Skeletal muscle satellite cell (primary cell): ENCODE measurements at regions not wholly inside any gene's neighbourhood (a gene's known extent, or its start where the extent isn't known, plus 50 kb on each side); places are given as distances from the start of the nearest gene placed in this dataset.

Experiments
- H3K27me3 ChIP-seq: 2 replicates; pipeline ENCODE4 v1.7.0; 2013; ENCODE audit warnings: low read length; ENCODE audit not compliant: control insufficient read depth, insufficient read depth
- H3K36me3 ChIP-seq: 2 replicates; pipeline ENCODE4 v1.7.0; 2013; ENCODE audit warnings: mild to moderate bottlenecking, control low read depth, low read length; ENCODE audit not compliant: insufficient read depth
- H3K4me1 ChIP-seq: 2 replicates; pipeline ENCODE4 v1.7.0; 2013; ENCODE audit warnings: low read length; ENCODE audit not compliant: control insufficient read depth, insufficient read depth
- H3K4me2 ChIP-seq: 2 replicates; pipeline ENCODE4 v1.7.0; 2013; ENCODE audit warnings: mild to moderate bottlenecking, low read length
- H3K4me3 ChIP-seq: 2 replicates; pipeline ENCODE4 v1.7.0; 2013; ENCODE audit warnings: low read length
- H3K9ac ChIP-seq: 2 replicates; pipeline ENCODE4 v1.7.0; 2013; ENCODE audit warnings: mild to moderate bottlenecking, low read depth, low read length, moderate library complexity
- H3K9me3 ChIP-seq: replicated peaks from 2 replicates; pipeline ENCODE4 v1.7.0; 2013; ENCODE audit warnings: mild to moderate bottlenecking, control low read depth, low read length

DNA sequence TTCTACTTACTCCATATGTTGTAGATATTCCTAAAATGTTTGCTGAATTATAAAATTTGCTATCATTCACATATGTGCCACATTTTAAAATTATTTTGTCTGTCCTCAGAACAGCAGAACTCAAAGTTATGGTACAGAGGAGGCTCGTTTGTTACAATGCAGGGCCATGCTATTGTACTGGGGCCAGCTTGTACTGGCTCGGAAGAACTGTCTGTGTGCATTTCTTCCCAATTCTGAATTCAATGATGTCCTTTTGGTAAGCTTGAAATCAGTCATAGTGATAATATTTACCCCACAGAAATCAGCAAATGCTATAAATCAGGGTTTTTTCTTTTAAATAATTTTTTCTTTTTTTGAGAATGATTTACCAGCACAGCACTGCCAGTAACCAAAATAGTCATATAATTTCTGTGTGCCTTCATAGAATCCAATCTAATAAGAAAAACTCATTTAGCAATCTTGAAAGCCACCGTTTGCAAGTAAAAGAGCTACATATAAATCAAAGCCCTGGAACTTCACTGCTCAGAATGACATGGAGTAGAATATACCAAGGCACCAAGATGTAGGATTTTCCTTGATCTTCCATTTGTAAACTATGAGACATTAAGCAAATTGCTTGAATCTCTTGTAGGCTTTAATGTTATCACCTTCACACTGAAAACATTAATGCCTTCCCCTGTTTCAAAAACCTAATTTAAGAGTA is 90.7 kb upstream of the EPHA4 start:
- H3K36me3 ChIP-seq = no peaks in the 10 kb centered on the region
- H3K4me1 ChIP-seq = no peaks in the 10 kb centered on the region
- H3K4me2 ChIP-seq = no peak overlapping the region
- H3K9ac ChIP-seq = no peak overlapping the region
- no peaks in the 10 kb centered on the region for H3K27me3 ChIP-seq
- no peaks in the 10 kb centered on the region for H3K9me3 ChIP-seq
- no peak overlapping the region for H3K4me3 ChIP-seq

DNA sequence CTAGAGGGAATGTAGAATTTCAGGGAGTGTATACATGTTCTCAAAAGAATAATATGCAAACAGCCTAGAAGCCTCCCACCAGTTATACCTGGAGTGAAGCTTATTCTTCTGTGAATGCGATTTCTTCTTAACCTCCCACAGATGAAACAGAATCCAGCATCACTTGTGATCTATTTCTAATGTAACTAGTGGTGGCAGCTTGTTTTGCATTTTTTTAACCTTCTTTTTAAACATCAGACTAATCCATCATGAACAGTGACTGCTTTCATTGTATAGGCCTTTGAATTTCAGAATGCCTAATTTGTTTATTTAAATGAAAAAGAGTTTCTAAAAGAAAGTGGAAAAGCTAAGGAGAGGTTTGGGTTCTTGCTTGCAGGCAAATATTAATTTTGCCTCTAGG is 85.7 kb upstream of the EPHA4 start:
- Histone ChIP-seq H3K9ac (no peak overlapping the region), H3K4me2 (no peak overlapping the region), H3K4me1 (no peaks in the 10 kb centered on the region), H3K4me3 (no peak overlapping the region), H3K27me3 (no peaks in the 10 kb centered on the region), H3K9me3 (no peaks in the 10 kb centered on the region), H3K36me3 (no peaks in the 10 kb centered on the region)

DNA sequence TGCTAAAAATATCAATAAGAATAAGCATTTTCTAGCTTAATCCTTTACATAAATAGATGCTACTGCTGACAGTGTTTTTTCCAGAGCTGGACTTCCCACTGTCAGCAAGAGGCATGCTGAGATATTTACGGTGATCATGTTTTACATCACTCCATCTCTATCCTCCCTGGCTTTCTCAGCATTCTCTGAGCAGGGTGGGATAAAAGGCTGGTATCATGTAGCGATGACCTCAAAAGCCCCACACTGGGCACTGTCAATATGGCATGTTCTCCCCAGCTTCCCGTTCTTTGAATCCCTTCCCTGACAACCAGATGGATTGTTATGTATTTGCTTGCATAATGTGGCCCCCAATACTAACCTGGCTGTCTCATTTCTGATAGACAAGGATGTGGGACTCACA is 83.2 kb upstream of the EPHA4 start:
- Histone ChIP-seq H3K9ac (no peak overlapping the region), H3K36me3 (no peaks in the 10 kb centered on the region), H3K27me3 (no peaks in the 10 kb centered on the region), H3K4me1 (no peaks in the 10 kb centered on the region), H3K9me3 (no peaks in the 10 kb centered on the region), H3K4me3 (no peak overlapping the region), H3K4me2 (no peak overlapping the region)

DNA sequence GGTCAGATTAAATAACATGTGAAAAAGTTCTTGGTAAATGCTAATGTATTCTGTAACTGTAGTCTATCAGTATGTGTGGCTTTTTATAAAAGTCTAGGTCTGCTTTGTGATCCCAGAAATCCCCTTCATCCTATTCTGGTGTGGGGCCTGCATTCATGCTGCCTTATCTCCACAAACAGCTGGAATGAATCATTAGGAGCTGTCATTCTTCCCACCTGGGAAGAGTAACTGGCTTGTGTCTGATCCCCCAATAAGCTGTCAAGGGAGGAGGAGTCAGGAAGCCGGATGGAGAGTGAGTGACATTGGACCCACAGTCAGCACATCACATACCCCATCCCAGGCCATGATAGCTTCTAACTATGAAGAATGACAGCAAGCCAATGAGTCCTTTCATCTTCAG is 81.1 kb upstream of the EPHA4 start:
- no peak overlapping the region for H3K9ac ChIP-seq
- no peaks in the 10 kb centered on the region for H3K36me3 ChIP-seq
- no peak overlapping the region for H3K4me2 ChIP-seq
- H3K4me3 ChIP-seq = no peak overlapping the region
- no peaks in the 10 kb centered on the region for H3K4me1 ChIP-seq
- no peaks in the 10 kb centered on the region for H3K27me3 ChIP-seq
- H3K9me3 ChIP-seq = no peaks in the 10 kb centered on the region

GRCh38 chr2:221649051-221649775 is 77.1 kb upstream of the EPHA4 start:
- Histone ChIP-seq H3K4me1 (no peaks in the 10 kb centered on the region), H3K27me3 (no peaks in the 10 kb centered on the region), H3K9me3 (no peaks in the 10 kb centered on the region), H3K36me3 (no peaks in the 10 kb centered on the region), H3K4me2 (no peak overlapping the region), H3K4me3 (no peak overlapping the region), H3K9ac (no peak overlapping the region)

- Histone ChIP-seq H3K36me3 (no peaks in the 10 kb centered on the region), H3K4me1 (no peaks in the 10 kb centered on the region), H3K9me3 (no peaks in the 10 kb centered on the region), H3K27me3 (no peaks in the 10 kb centered on the region), H3K4me3 (no peak overlapping the region), H3K4me2 (no peak overlapping the region), H3K9ac (no peak overlapping the region)
These were observed 70.3 kb upstream of the EPHA4 start for GRCh38 chr2:221642447-221642846.

DNA sequence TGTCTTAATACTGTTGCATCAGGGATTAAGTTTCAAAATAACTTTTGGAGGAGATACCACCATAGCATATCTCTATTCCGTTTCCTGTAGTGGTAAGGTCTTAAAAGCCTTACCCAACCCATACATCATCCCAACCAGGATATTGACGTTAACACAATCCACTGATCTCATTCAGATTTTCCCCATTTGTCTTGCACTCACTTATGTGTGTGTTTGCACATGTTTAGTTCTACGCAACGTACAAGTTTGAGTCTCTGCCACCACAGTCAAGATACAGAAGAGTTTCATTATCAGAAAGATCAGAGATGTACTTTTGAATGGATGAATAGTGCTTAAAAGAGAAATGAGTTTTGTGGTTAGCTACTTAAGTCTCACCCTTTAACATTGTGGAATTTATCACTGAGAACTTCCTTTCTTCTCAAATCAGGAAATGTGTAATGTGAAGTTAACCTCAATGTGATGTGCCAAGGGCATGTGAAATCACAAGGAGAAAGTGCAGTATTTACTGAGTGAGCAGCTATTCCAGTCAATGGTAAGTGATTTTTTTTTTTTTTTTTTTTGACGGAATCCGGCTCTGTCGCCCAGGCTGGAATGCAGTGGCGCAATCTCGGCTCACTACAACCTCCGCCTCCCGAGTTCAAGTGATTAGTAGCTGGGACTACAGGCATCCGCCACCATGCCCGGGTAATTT is 69.2 kb upstream of the EPHA4 start:
- H3K9ac ChIP-seq = no peak overlapping the region
- no peak overlapping the region for H3K4me2 ChIP-seq
- H3K4me1 ChIP-seq = no peaks in the 10 kb centered on the region
- no peaks in the 10 kb centered on the region for H3K36me3 ChIP-seq
- no peak overlapping the region for H3K4me3 ChIP-seq
- no peaks in the 10 kb centered on the region for H3K9me3 ChIP-seq
- H3K27me3 ChIP-seq = no peaks in the 10 kb centered on the region

DNA sequence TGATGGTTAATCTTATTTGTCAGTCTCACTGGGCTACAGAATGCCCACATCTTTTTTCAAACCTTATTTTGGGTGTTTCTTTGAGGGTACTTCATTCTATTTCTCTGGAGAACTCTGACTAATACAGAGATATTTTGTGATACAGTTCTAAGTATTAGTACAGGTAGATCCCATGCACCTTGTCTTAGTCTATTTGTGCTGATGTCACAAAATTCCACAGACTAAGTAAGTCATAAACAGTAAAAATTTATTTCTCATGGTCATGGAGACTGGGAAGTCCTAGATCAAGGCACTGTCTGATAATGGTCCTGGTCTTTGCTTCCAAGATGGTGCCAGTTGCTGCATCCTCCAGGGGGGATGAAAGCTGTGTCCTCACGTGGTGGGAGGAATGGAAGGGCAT is 68.6 kb upstream of the EPHA4 start:
- Histone ChIP-seq H3K27me3 (no peaks in the 10 kb centered on the region), H3K9me3 (no peaks in the 10 kb centered on the region), H3K4me1 (no peaks in the 10 kb centered on the region), H3K4me3 (no peak overlapping the region), H3K4me2 (no peak overlapping the region), H3K36me3 (no peaks in the 10 kb centered on the region), H3K9ac (no peak overlapping the region)

DNA sequence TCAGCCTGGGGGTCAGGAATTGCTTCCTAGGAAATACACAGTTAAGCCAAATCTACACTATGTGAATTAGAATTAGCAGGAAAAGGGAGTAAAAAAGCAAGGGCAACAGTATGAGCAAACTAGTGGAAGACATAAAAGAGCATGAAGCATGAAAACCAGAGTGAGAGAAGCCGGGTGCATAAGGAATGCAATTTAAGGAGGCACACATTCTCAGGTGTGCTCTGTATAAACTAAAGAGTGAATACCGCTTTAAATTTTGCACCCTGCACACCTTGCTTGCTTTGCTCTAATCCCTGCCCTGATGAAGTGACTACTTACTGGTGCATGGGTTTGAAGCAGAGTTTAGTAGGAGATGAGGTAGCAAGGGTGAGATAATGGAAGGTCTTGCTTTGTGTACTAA is 65.7 kb upstream of the EPHA4 start:
- Histone ChIP-seq H3K27me3 (no peaks in the 10 kb centered on the region), H3K4me1 (no peaks in the 10 kb centered on the region), H3K36me3 (no peaks in the 10 kb centered on the region), H3K4me2 (no peak overlapping the region), H3K9ac (no peak overlapping the region), H3K9me3 (no peaks in the 10 kb centered on the region), H3K4me3 (no peak overlapping the region)

- no peak overlapping the region for H3K9ac ChIP-seq
- H3K4me3 ChIP-seq = no peak overlapping the region
- no peaks in the 10 kb centered on the region for H3K4me1 ChIP-seq
- no peak overlapping the region for H3K4me2 ChIP-seq
- no peaks in the 10 kb centered on the region for H3K9me3 ChIP-seq
- H3K27me3 ChIP-seq = no peaks in the 10 kb centered on the region
- no peaks in the 10 kb centered on the region for H3K36me3 ChIP-seq
These were observed 63.8 kb upstream of the EPHA4 start for GRCh38 chr2:221635949-221636348.

DNA sequence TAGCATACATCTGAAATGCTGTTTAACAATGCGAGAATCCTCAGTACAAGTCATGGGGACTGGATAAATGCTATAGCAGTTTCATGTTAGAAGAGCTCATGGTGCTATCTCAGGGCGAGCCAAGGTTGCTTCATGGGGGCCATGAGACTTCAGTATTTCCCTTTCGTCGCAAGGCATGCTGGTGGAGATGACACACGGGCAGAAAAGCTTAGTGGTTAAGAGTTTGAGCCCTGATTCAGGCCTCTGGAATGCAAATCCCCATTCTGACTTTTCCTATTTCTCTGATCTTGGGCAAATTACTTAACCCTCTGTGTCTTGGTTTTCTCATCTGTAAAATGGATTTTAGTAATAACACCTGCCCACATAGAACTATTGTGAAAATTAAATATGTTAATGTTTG is 57.4 kb upstream of the EPHA4 start:
- H3K27me3 ChIP-seq = no peaks in the 10 kb centered on the region
- no peak overlapping the region for H3K4me2 ChIP-seq
- no peak overlapping the region for H3K9ac ChIP-seq
- H3K36me3 ChIP-seq = no peaks in the 10 kb centered on the region
- H3K9me3 ChIP-seq = no peaks in the 10 kb centered on the region
- no peak overlapping the region for H3K4me3 ChIP-seq
- H3K4me1 ChIP-seq = peaks cover 14% of the 10 kb centered on the region
